H9 (cell line): ENCODE measurements at regions not wholly inside any gene's neighbourhood (a gene's known extent, or its start where the extent isn't known, plus 50 kb on each side); places are given as distances from the start of the nearest gene placed in this dataset.

ENCODE experiments used
- DNase-seq: peaks from one replicate; pipeline ENCODE4 v3.0.0-alpha.2; 2017
- H2AFZ ChIP-seq: one replicate; pipeline ENCODE4 v1.6.1; 2013; ENCODE audit warnings: mild to moderate bottlenecking, low read length, control low read depth, moderate library complexity
- H2AK5ac ChIP-seq: 2 replicates; pipeline ENCODE4 v1.6.1; 2013; ENCODE audit warnings: low read length, control low read depth, mixed read lengths; ENCODE audit not compliant: insufficient read length
- H2BK120ac ChIP-seq: one replicate; pipeline ENCODE4 v1.6.1; 2013; ENCODE audit warnings: low read depth, mild to moderate bottlenecking, low read length, control low read depth, inconsistent platforms; ENCODE audit not compliant: poor library complexity, severe bottlenecking
- H2BK12ac ChIP-seq: 2 replicates; pipeline ENCODE4 v1.6.1; 2013; ENCODE audit warnings: low read length, control low read depth, mixed read lengths, low read depth; ENCODE audit not compliant: insufficient read length
- H2BK15ac ChIP-seq: 2 replicates; pipeline ENCODE4 v1.6.1; 2013; ENCODE audit warnings: low read depth, low read length, control low read depth
- H2BK20ac ChIP-seq: one replicate; pipeline ENCODE4 v1.6.1; 2013; ENCODE audit warnings: low read depth, mild to moderate bottlenecking, low read length, control low read depth, inconsistent platforms; ENCODE audit not compliant: poor library complexity, severe bottlenecking
- H2BK5ac ChIP-seq: 2 replicates; pipeline ENCODE4 v1.6.1; 2013; ENCODE audit warnings: low read length, control low read depth, mixed read lengths; ENCODE audit not compliant: insufficient read length
- H3K14ac ChIP-seq: 2 replicates; pipeline ENCODE4 v1.6.1; 2013; ENCODE audit warnings: low read length, control low read depth; ENCODE audit not compliant: insufficient read depth
- H3K18ac ChIP-seq: 2 replicates; pipeline ENCODE4 v1.6.1; 2013; ENCODE audit warnings: low read depth, mild to moderate bottlenecking, mixed read lengths, low read length, control low read depth; ENCODE audit not compliant: insufficient read length
- H3K23ac ChIP-seq: 2 replicates; pipeline ENCODE4 v1.6.1; 2013; ENCODE audit warnings: low read length, control low read depth, mixed read lengths, low read depth; ENCODE audit not compliant: insufficient read length
- H3K23me2 ChIP-seq: 2 replicates; pipeline ENCODE4 v1.6.1; 2013; ENCODE audit warnings: low read depth, mild to moderate bottlenecking, mixed read lengths, low read length, control low read depth; ENCODE audit not compliant: insufficient read length, poor library complexity, severe bottlenecking
- H3K27ac ChIP-seq: 2 replicates; pipeline ENCODE4 v1.5.1; 2013; ENCODE audit warnings: low read length, control low read depth, mixed read lengths, low read depth; ENCODE audit not compliant: insufficient read length
- H3K27me3 ChIP-seq: 2 replicates; pipeline ENCODE4 v1.6.1; 2013; ENCODE audit warnings: low read length, control low read depth, inconsistent platforms; ENCODE audit not compliant: insufficient read depth
- H3K4ac ChIP-seq: 2 replicates; pipeline ENCODE4 v1.6.1; 2013; ENCODE audit warnings: low read depth, mild to moderate bottlenecking, control low read depth, inconsistent platforms, low read length, moderate library complexity
- H3K4me1 ChIP-seq: 2 replicates; pipeline ENCODE4 v1.6.1; 2013; ENCODE audit warnings: low read length, control low read depth, inconsistent platforms; ENCODE audit not compliant: insufficient read depth
- H3K4me2 ChIP-seq: 2 replicates; pipeline ENCODE4 v1.6.1; 2013; ENCODE audit warnings: low read length, control low read depth, mixed read lengths; ENCODE audit not compliant: insufficient read length, insufficient read depth
- H3K56ac ChIP-seq: 2 replicates; pipeline ENCODE4 v1.6.1; 2013; ENCODE audit warnings: low read depth, mild to moderate bottlenecking, mixed read lengths, low read length, control low read depth; ENCODE audit not compliant: insufficient read length
- H3K79me1 ChIP-seq: 2 replicates; pipeline ENCODE4 v1.6.1; 2013; ENCODE audit warnings: low read depth, mild to moderate bottlenecking, moderate library complexity, low read length, control low read depth, inconsistent platforms; ENCODE audit not compliant: insufficient read depth, poor library complexity, severe bottlenecking
- H3K79me2 ChIP-seq: 2 replicates; pipeline ENCODE4 v1.6.1; 2013; ENCODE audit warnings: low read length, control low read depth, inconsistent platforms; ENCODE audit not compliant: insufficient read depth
- H3K9ac ChIP-seq: 2 replicates; pipeline ENCODE4 v1.6.1; 2013; ENCODE audit warnings: low read length, control low read depth, mixed read lengths; ENCODE audit not compliant: insufficient read length; ENCODE audit errors: extremely low read depth
- H3K9me3 ChIP-seq: one replicate; pipeline ENCODE4 v1.6.1; 2013; ENCODE audit warnings: low read depth, low read length, inconsistent platforms; ENCODE audit not compliant: control insufficient read depth
- H3T11ph ChIP-seq: one replicate; pipeline ENCODE4 v1.6.1; 2013; ENCODE audit warnings: mild to moderate bottlenecking, low read length, control low read depth, inconsistent platforms
- H4K20me1 ChIP-seq: one replicate; pipeline ENCODE4 v1.6.1; 2013; ENCODE audit not compliant: control insufficient read depth, insufficient read length, insufficient read depth
- H4K5ac ChIP-seq: 2 replicates; pipeline ENCODE4 v1.6.1; 2013; ENCODE audit warnings: low read depth, mild to moderate bottlenecking, mixed read lengths, low read length, control low read depth; ENCODE audit not compliant: insufficient read length
- H4K8ac ChIP-seq: replicated peaks from 2 replicates; pipeline ENCODE4 v1.6.1; 2013; ENCODE audit warnings: low read length, control low read depth, mixed read lengths, low read depth; ENCODE audit not compliant: insufficient read length
- H4K91ac ChIP-seq: 2 replicates; pipeline ENCODE4 v1.6.1; 2013; ENCODE audit warnings: low read depth, mild to moderate bottlenecking, moderate library complexity, mixed read lengths, low read length, control low read depth; ENCODE audit not compliant: insufficient read length
- H3K27ac Mint-ChIP-seq, 3 experiments: 2 replicates in 2 of 3; 3 replicates in 1 of 3; pipeline ENCODE4 v1.8.0; 2020 to 2021; ENCODE audit warnings: mixed read lengths in 3 of 3, mild to moderate bottlenecking in 1 of 3, moderate library complexity in 1 of 3
- H3K27me3 Mint-ChIP-seq: 2 replicates; pipeline ENCODE4 v1.8.0; 2021; ENCODE audit warnings: low read depth, mild to moderate bottlenecking, moderate library complexity, mixed read lengths
- H3K36me3 Mint-ChIP-seq, 3 experiments: 2 replicates in 2 of 3; 3 replicates in 1 of 3; pipeline ENCODE4 v1.8.0; 2020 to 2021; ENCODE audit warnings: low read depth in 3 of 3, mixed read lengths in 3 of 3; ENCODE audit not compliant: insufficient read depth in 1 of 3
- H3K4me1 Mint-ChIP-seq, 2 experiments: 2 replicates each; pipeline ENCODE4 v1.8.0; 2020; ENCODE audit warnings: mixed read lengths in 2 of 2
- H3K4me3 Mint-ChIP-seq, 2 experiments: 2 replicates in 1 of 2; 3 replicates in 1 of 2; pipeline ENCODE4 v1.8.0; 2020 to 2021; ENCODE audit warnings: mild to moderate bottlenecking in 2 of 2, mixed read lengths in 2 of 2, moderate library complexity in 1 of 2
- H3K9me3 Mint-ChIP-seq, 2 experiments: 2 replicates in 1 of 2; 3 replicates in 1 of 2; pipeline ENCODE4 v1.8.0; 2020; ENCODE audit warnings: mild to moderate bottlenecking in 2 of 2, mixed read lengths in 2 of 2, moderate library complexity in 1 of 2
- WGBS: extraction: QIAGEN DNeasy Blood & Tissue Kit; methylation state at CpG from one replicate; pipeline ENCODE4 v1.1.7; 2013; ENCODE audit warnings: missing lambda C conversion rate, low lambda C conversion rate, mixed read lengths; ENCODE audit not compliant: insufficient read length; ENCODE audit errors: extremely low coverage; 5-methylcytosine and 5-hydroxymethylcytosine counted together
- TF ChIP-seq, protein P1 (sequence below): fragments of 200-600 bp; sonication (generic); conservative IDR thresholded peaks from 3 replicates; pipeline ENCODE4 v1.8.0; 2021; ENCODE audit warnings: antibody characterized with exemption, mild to moderate bottlenecking

GRCh38 chr2:129374452-129374851 is 605.0 kb upstream of the RAB6C start:
- no peak for DNase-seq
- Mint-ChIP-seq H3K36me3 (no peaks in the 10 kb centered on the region; a peak in 1 of 7 replicates), H3K4me1 (peaks cover 2 to 6% of the 10 kb centered on the region in 2 experiments; a peak in 2 of 4 replicates), H3K9me3 (no peaks in the 10 kb centered on the region), H3K27ac (no peak overlapping the region; a peak in 1 of 7 replicates), H3K27me3 (peaks cover 2% of the 10 kb centered on the region; the same call in 1 of the 2 replicates), H3K4me3 (no peak overlapping the region)
- Histone ChIP-seq H3K18ac (no peak overlapping the region), H3K23ac (no peak overlapping the region), H4K91ac (no peak overlapping the region), H3K27ac (no peak overlapping the region), H2BK20ac (no peak overlapping the region), H2BK15ac (no peak overlapping the region), H3K79me1 (no peaks in the 10 kb centered on the region), H4K5ac (no peak overlapping the region), H3K4me2 (no peak overlapping the region), H3T11ph (no peak overlapping the region), H3K79me2 (no peaks in the 10 kb centered on the region), H4K8ac (no peak overlapping the region), H2AFZ (no peak overlapping the region), H2BK120ac (no peak overlapping the region), H3K56ac (no peak overlapping the region), H3K4ac (no peak overlapping the region), H3K9ac (no peak overlapping the region), H3K14ac (no peak overlapping the region), H4K20me1 (no peaks in the 10 kb centered on the region), H3K4me1 (no peaks in the 10 kb centered on the region), H3K23me2 (no peaks in the 10 kb centered on the region), H2BK12ac (no peak overlapping the region), H2AK5ac (no peak overlapping the region), H3K27me3 (no peaks in the 10 kb centered on the region), H2BK5ac (no peak overlapping the region), H3K9me3 (no peaks in the 10 kb centered on the region)
- TF ChIP-seq, protein P1, sequence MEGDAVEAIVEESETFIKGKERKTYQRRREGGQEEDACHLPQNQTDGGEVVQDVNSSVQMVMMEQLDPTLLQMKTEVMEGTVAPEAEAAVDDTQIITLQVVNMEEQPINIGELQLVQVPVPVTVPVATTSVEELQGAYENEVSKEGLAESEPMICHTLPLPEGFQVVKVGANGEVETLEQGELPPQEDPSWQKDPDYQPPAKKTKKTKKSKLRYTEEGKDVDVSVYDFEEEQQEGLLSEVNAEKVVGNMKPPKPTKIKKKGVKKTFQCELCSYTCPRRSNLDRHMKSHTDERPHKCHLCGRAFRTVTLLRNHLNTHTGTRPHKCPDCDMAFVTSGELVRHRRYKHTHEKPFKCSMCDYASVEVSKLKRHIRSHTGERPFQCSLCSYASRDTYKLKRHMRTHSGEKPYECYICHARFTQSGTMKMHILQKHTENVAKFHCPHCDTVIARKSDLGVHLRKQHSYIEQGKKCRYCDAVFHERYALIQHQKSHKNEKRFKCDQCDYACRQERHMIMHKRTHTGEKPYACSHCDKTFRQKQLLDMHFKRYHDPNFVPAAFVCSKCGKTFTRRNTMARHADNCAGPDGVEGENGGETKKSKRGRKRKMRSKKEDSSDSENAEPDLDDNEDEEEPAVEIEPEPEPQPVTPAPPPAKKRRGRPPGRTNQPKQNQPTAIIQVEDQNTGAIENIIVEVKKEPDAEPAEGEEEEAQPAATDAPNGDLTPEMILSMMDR, result no peak
- no CpG with 5 or more reads among the region's 7 CpGs for WGBS
